K562 (cell line): ENCODE measurements at regions not wholly inside any gene's neighbourhood (a gene's known extent, or its start where the extent isn't known, plus 50 kb on each side); places are given as distances from the start of the nearest gene placed in this dataset.

Experiments used
- ATAC-seq: fragments of 200-7000 bp; cut with Tn5 transposase; 3 replicates; pipeline ENCODE4 v1.9.1; 2020; ENCODE audit warnings: moderate library complexity
- BruUV-seq: library from RNA; stranded (reverse); fragments of 400-500 nt; replicated peaks from 2 replicates; lab custom pipeline; 2021; lab: Mats Ljungman, UMichigan
- CTCF ChIA-PET: fragments of 300-600 bp; formaldehyde crosslinking; extraction: SDS; loops from one replicate; lab custom pipeline; 2021; ENCODE audit warnings: low intra/inter-chr PET ratio; lab: Yijun Ruan, JAX
- POLR2A ChIA-PET: fragments of 300-600, 350-650 bp; sonication (Branson Sonifier 250); formaldehyde crosslinking; extraction: SDS; loops from one replicate; lab custom pipeline; 2021; ENCODE audit warnings: antibody characterized with exemption, inconsistent platforms; lab: Yijun Ruan, JAX
- DNase-seq, 4 experiments: peaks; one replicate each; pipeline versions ENCODE4 v3.0.0 to v3.0.0-alpha.2; 2011 to 2018; ENCODE audit warnings: low spot score in 3 of 4, mixed read lengths in 3 of 4; ENCODE audit errors: extremely low read depth in 1 of 4
- FAIRE-seq: peaks from 2 replicates; lab custom pipeline; 2011; peaks lifted over from hg19 to GRCh38; lab: Jason Lieb, UNC
- H2AFZ ChIP-seq: 2 replicates; pipeline ENCODE4 v1.6.0; 2011; ENCODE audit warnings: low read depth, low read length, control low read depth, inconsistent platforms
- H3K27ac ChIP-seq: fragments of 200-600 bp; 3 replicates; pipeline ENCODE4 v1.8.0; 2011; ENCODE audit warnings: low read depth, mild to moderate bottlenecking, control low read depth, inconsistent platforms, low read length, moderate library complexity, mixed read lengths; ENCODE audit errors: extremely low read depth
- H3K27me3 ChIP-seq, 2 experiments: fragments of 300-600 bp in 1 of 2; 2 replicates in 1 of 2; 3 replicates in 1 of 2; pipeline versions ENCODE4 v1.6.0 to v1.8.0; 2011; ENCODE audit warnings: inconsistent platforms in 2 of 2, low read length in 2 of 2, mild to moderate bottlenecking in 1 of 2, mixed read lengths in 1 of 2, moderate library complexity in 1 of 2; ENCODE audit not compliant: control insufficient read depth in 2 of 2, insufficient read depth in 2 of 2
- H3K36me3 ChIP-seq: fragments of 300-600 bp; 3 replicates; pipeline ENCODE4 v1.8.0; 2011; ENCODE audit warnings: mild to moderate bottlenecking, low read length, inconsistent platforms; ENCODE audit not compliant: control insufficient read depth, insufficient read depth
- H3K4me1 ChIP-seq, 2 experiments: fragments of 200-600 bp in 1 of 2; replicated peaks in 1 of 2; 2 replicates in 1 of 2; 3 replicates in 1 of 2; pipeline versions ENCODE4 v1.5.1 to v1.8.0; 2011; ENCODE audit warnings: inconsistent platforms in 2 of 2, low read length in 2 of 2, mild to moderate bottlenecking in 1 of 2, mixed read lengths in 1 of 2, moderate library complexity in 1 of 2; ENCODE audit not compliant: control insufficient read depth in 2 of 2, insufficient read depth in 2 of 2
- H3K4me2 ChIP-seq: 2 replicates; pipeline ENCODE4 v1.6.1; 2011; ENCODE audit warnings: low read length, control low read depth, inconsistent platforms, mixed read lengths; ENCODE audit not compliant: insufficient read depth
- H3K4me3 ChIP-seq: fragments of 200-600 bp; sonication (generic), shearing (Covaris generic); 2 replicates; pipeline ENCODE4 v1.5.1; 2016; ENCODE audit warnings: control low read depth, inconsistent platforms
- H3K79me2 ChIP-seq: fragments of 200-600 bp; 3 replicates; pipeline ENCODE4 v1.8.0; 2011; ENCODE audit warnings: low read length, inconsistent platforms; ENCODE audit not compliant: control insufficient read depth, insufficient read depth
- H3K9ac ChIP-seq, 2 experiments: 2 replicates each; pipeline versions ENCODE4 v1.6.0 to v1.6.1; 2011; ENCODE audit warnings: low read depth in 2 of 2, low read length in 2 of 2, control low read depth in 1 of 2, inconsistent platforms in 1 of 2, mild to moderate bottlenecking in 1 of 2, mixed read lengths in 1 of 2; ENCODE audit not compliant: insufficient read depth in 1 of 2
- H3K9me1 ChIP-seq: one replicate; pipeline ENCODE4 v1.6.0; 2011; ENCODE audit warnings: inconsistent platforms, mild to moderate bottlenecking, low read length, moderate library complexity; ENCODE audit not compliant: control insufficient read depth, insufficient read depth
- H3K9me3 ChIP-seq: replicated peaks from 2 replicates; pipeline ENCODE4 v1.5.1; 2011; ENCODE audit warnings: low read depth, low read length, inconsistent platforms; ENCODE audit not compliant: control insufficient read depth, insufficient read depth
- H4K20me1 ChIP-seq: replicated peaks from 2 replicates; pipeline ENCODE4 v1.6.1; 2011; ENCODE audit warnings: low read length, inconsistent platforms, mixed read lengths; ENCODE audit not compliant: control insufficient read depth, insufficient read depth
- DMBX1 ChIP-seq: fragments of 250-450 bp; sonication (Bioruptor Pico); IDR thresholded peaks from 2 replicates; pipeline ENCODE4 v1.8.0; 2022; ENCODE audit warnings: inconsistent platforms, mild to moderate bottlenecking, moderate library complexity, borderline replicate concordance
- FOXK1 ChIP-seq: sonication (generic); formaldehyde crosslinking; IDR thresholded peaks from 2 replicates; pipeline ENCODE4 v1.8.0; 2022; ENCODE audit warnings: missing genetic modification reagents, mild to moderate bottlenecking, borderline replicate concordance
- GATAD2A ChIP-seq: fragments of 450-650 bp; IDR thresholded peaks from 2 replicates; pipeline ENCODE4 v1.6.1; 2017
- PRMT5 ChIP-seq: sonication (generic); formaldehyde crosslinking; IDR thresholded peaks from 2 replicates; pipeline ENCODE4 v1.5.0; 2020; ENCODE audit warnings: missing genetic modification reagents
- PTBP1 ChIP-seq: fragments of 200-400 bp; formaldehyde crosslinking; IDR thresholded peaks from 2 replicates; pipeline ENCODE4 v1.6.1; 2017; ENCODE audit warnings: low read depth, low read length
- SNIP1 ChIP-seq: fragments of 450-650 bp; IDR thresholded peaks from 2 replicates; pipeline ENCODE4 v1.7.1; 2017; ENCODE audit warnings: low read depth, mild to moderate bottlenecking
- SUPT5H ChIP-seq: fragments of 450-650 bp; IDR thresholded peaks from 2 replicates; pipeline ENCODE4 v1.6.1; 2016
- TCF3 ChIP-seq: sonication (generic); formaldehyde crosslinking; IDR thresholded peaks from 2 replicates; pipeline ENCODE4 v1.4.0; 2020; ENCODE audit warnings: mild to moderate bottlenecking, missing genetic modification reagents
- whole genome bisulfite sequencing: fragments of 100-300 bp; shearing (Covaris generic); methylation state at CpG from one replicate; pipeline ENCODE4 v1.1.6; 2016; ENCODE audit warnings: low coverage, mixed read lengths; ENCODE audit not compliant: insufficient coverage; ENCODE audit errors: missing lambda C conversion rate; 5-methylcytosine and 5-hydroxymethylcytosine counted together
- in situ Hi-C: fragments of 300-500 bp; cut with MboI; formaldehyde crosslinking; loops from 4 replicates; pipeline ENCODE4 v1.15.0; 2018; ENCODE audit warnings: inconsistent platforms, mixed read lengths
- intact Hi-C: fragments of 100-400 bp; cut with micrococcal nuclease; formaldehyde crosslinking; loops from 2 replicates; pipeline ENCODE4 v1.14.2; 2022
- TF ChIP-seq, protein P1 (sequence below): fragments of 250-450 bp; sonication (Bioruptor Pico); IDR thresholded peaks from 2 replicates; pipeline ENCODE4 v1.6.1; 2021; ENCODE audit warnings: mild to moderate bottlenecking
- TF ChIP-seq, protein P2 (sequence below): conservative IDR thresholded peaks from 2 replicates; pipeline ENCODE4 v1.6.1; 2011; ENCODE audit warnings: low read depth, mild to moderate bottlenecking, low read length; ENCODE audit not compliant: control insufficient read depth
- TF ChIP-seq, protein P3 (sequence below): sonication (generic); formaldehyde crosslinking; IDR thresholded peaks from 2 replicates; pipeline ENCODE4 v1.8.0; 2022; ENCODE audit warnings: mild to moderate bottlenecking, low read depth, missing genetic modification reagents
- TF ChIP-seq, protein P4 (sequence below): fragments of 450-650 bp; IDR thresholded peaks from 2 replicates; pipeline ENCODE4 v1.6.1; 2016; ENCODE audit warnings: borderline replicate concordance

DNA sequence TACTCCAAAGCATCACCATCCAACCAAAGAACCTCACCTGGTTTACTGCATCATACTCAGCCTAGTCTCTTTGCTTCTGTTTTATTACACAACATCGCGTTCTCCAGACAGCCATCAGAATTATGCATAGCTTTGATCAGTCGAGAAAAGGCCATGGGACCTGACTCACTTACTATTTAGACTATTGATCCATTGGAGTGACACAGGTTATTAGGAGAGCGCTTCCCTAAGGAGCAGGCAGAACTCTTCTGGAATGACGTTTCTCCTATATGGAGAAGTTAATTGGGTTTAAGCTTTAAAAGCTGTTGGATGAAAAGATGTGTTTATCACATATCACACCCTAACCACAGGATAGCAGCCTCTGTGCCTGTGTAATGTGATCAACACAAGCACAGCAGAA lies 649.1 kb upstream of the SLC10A2 start (continued):
- TF ChIP-seq PTBP1 (no peak), SNIP1 (no peak), SUPT5H (no peak), TCF3 (CRISPR knock-in tag) (no peak), PRMT5 (CRISPR knock-in tag) (no peak), GATAD2A (no peak)
- TF ChIP-seq, protein P1, sequence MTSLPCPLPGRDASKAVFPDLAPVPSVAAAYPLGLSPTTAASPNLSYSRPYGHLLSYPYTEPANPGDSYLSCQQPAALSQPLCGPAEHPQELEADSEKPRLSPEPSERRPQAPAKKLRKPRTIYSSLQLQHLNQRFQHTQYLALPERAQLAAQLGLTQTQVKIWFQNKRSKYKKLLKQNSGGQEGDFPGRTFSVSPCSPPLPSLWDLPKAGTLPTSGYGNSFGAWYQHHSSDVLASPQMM (CRISPR knock-in tag), result no peak
- TF ChIP-seq, protein P2, sequence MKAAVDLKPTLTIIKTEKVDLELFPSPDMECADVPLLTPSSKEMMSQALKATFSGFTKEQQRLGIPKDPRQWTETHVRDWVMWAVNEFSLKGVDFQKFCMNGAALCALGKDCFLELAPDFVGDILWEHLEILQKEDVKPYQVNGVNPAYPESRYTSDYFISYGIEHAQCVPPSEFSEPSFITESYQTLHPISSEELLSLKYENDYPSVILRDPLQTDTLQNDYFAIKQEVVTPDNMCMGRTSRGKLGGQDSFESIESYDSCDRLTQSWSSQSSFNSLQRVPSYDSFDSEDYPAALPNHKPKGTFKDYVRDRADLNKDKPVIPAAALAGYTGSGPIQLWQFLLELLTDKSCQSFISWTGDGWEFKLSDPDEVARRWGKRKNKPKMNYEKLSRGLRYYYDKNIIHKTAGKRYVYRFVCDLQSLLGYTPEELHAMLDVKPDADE, result no peak
- TF ChIP-seq, protein P3, sequence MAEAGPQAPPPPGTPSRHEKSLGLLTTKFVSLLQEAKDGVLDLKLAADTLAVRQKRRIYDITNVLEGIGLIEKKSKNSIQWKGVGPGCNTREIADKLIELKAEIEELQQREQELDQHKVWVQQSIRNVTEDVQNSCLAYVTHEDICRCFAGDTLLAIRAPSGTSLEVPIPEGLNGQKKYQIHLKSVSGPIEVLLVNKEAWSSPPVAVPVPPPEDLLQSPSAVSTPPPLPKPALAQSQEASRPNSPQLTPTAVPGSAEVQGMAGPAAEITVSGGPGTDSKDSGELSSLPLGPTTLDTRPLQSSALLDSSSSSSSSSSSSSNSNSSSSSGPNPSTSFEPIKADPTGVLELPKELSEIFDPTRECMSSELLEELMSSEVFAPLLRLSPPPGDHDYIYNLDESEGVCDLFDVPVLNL, result no peak

DNA sequence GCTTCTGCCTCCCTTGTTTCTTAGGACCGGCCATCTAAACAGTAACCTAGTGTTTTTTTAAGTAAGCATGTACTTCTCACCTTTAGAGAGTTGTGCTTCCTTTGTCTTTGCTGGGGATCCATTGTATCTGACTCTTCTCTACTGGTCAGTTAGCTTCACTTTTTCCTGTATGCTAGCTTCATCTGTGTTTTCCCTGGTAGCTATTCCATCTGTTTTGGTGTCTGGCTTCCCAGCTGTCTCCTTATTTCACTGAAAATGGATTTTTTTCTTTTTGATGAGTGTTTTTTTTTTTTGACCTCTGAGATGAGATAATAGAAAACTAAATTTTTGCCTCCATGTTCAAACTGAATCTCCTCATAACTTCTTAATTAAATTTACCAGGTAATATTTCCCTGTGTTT lies 637.0 kb upstream of the SLC10A2 start:
- H3K79me2 ChIP-seq, result no peaks in the 10 kb centered on the region
- H3K9ac ChIP-seq, result no peak overlapping the region
- H3K27ac ChIP-seq, result no peak overlapping the region
- FAIRE-seq (no peak), ATAC-seq (no peak), DNase-seq (no peak)
- H3K9me1 ChIP-seq, result no peaks in the 10 kb centered on the region
- ChIA-PET POLR2A (no interaction called here), CTCF (no interaction called here)
- BruUV-seq, result no TSS peak
- TF ChIP-seq FOXK1 (no peak), DMBX1 (CRISPR knock-in tag) (no peak)
- TF ChIP-seq, protein P4, sequence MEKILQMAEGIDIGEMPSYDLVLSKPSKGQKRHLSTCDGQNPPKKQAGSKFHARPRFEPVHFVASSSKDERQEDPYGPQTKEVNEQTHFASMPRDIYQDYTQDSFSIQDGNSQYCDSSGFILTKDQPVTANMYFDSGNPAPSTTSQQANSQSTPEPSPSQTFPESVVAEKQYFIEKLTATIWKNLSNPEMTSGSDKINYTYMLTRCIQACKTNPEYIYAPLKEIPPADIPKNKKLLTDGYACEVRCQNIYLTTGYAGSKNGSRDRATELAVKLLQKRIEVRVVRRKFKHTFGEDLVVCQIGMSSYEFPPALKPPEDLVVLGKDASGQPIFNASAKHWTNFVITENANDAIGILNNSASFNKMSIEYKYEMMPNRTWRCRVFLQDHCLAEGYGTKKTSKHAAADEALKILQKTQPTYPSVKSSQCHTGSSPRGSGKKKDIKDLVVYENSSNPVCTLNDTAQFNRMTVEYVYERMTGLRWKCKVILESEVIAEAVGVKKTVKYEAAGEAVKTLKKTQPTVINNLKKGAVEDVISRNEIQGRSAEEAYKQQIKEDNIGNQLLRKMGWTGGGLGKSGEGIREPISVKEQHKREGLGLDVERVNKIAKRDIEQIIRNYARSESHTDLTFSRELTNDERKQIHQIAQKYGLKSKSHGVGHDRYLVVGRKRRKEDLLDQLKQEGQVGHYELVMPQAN, result no peak
- no peaks in the 10 kb centered on the region for H3K27me3 ChIP-seq
- no peak overlapping the region for H2AFZ ChIP-seq
- no peak overlapping the region for H3K4me3 ChIP-seq
- no peaks in the 10 kb centered on the region for H3K9me3 ChIP-seq
- no peaks in the 10 kb centered on the region for H3K36me3 ChIP-seq
- no CpG with 5 or more reads among the region's 1 CpG for WGBS
- no peaks in the 10 kb centered on the region for H4K20me1 ChIP-seq
- in situ Hi-C loops (no loop called here), intact Hi-C loops (no loop called here)
- H3K4me2 ChIP-seq, result no peak overlapping the region
- H3K4me1 ChIP-seq, result no peaks in the 10 kb centered on the region
